Hypothalamus (tissue), 51 donors: ENCODE measurements at regions not wholly inside any gene's neighbourhood (a gene's known extent, or its start where the extent isn't known, plus 50 kb on each side); places are given as distances from the start of the nearest gene placed in this dataset.

Experiments
- DNase-seq, 51 donors: peaks; one replicate each; lab custom pipeline; 2025; lab: John Stamatoyannopoulos, UW

DNA sequence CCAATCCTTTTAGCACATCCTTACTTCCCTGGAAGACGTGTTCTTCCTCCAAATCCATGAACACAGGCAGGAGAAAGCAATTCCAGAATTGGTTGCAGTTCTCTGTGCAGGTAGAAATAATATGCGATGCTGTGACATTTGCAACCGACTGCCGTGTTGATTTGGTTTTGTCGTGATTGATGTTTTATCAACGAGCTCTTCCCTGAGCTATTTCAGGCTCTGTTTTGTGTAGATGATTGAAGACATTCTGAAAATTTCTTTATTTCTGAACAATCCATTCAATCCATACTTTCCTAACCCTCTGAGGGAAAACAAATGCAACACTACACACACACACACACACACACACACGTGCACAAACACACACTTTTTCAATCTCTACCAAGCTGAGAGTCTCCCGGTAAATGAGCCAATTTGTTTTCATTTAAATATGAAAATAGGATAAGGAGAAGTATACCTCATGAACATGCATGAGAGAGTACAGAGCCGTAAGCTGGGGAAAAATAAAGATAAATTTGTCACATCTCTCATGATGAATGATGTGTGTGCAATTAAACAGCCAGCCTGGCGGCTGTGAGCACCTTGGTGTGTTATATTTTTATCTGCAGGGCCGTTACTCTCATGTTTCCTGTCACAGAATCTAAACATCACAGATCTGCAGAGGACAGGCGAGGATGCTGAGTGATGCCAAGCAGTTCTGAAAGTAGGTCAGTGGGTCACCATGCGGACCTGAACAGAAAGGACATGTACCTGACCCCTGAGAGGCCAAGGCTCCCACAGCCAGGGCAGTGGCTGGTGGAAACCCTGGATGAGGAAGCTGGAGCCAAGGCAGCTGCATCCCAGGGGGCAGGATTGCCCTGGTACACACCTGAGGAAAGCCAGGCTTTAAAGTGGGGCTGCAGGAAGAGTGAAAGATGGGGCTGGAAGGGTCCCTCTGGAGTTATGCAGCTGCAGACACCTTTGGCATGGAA, 64.8 kb downstream of the PDCL3 start:
- no peak for DNase-seq

- no peak for DNase-seq
Observed at GRCh38 chr2:100628506-100628905, 65.7 kb downstream of the PDCL3 start.

- no peak for DNase-seq
Observed at GRCh38 chr2:100629309-100629708, 66.5 kb downstream of the PDCL3 start.

- DNase-seq = no peak
Observed at GRCh38 chr2:100630473-100630977, 67.7 kb downstream of the PDCL3 start.

DNA sequence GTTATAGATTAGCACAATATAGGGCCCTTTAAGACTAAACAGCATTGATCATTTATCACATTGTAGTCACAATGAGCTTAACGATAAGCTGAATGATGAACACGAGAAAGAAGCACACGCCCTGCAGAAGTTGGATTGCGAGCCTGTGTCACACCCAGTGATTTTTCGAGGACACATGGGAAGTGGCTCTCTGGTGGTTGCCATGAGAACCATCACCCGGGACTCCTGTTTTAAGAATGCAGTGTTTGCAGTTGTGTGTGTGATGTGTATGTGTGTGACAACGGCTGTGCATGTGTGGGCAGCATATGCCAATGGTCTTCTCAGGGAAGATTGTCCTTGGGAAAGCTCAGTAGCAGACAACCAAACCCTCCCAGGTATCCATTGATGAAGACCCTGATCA, 69.2 kb downstream of the PDCL3 start:
- DNase-seq = no peak

- DNase-seq = no peak
Observed at GRCh38 chr2:100632759-100633158, 70.0 kb downstream of the PDCL3 start.

DNA sequence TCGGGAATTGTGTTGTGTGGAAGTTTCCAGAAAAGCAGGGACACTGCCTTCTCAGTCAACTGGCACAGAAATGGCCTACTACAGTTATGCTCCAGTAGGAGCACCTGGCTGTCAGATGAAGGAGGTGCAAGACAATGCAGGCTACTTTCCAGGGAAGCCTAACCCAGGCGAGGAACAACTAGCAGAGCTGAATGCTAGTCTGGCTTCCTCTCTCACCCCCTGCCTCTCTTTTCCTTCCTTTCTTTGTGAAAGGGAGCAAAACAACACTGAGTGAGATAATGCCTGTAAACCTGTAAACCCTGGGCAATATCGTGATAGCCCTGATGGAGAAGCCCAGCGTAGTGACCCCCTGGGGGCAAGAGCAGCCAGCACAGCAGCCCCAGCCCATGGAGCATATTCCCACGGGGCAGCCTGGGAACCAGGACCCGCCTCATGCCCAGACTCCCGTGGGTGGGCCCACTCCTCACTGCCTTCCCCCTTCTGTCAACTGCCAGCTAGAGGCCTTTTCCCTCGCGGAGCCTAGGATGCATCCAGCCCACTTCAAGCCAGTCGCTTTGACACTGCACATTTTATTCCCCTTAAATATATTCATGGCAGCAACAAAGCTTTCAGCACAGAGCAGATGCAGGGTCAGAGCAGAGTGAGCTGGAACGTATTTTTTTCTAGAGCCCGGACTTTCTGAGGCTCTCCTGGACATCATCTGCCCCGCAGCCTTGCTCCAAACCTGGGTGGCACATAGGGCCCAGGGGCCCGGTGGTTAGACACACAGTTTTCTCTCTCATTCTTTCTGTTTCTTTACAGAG, 77.0 kb downstream of the PDCL3 start:
- DNase-seq = no peak

GRCh38 chr2:100640431-100641124, 77.8 kb downstream of the PDCL3 start:
- no peak for DNase-seq

GRCh38 chr2:100641125-100641435, 78.3 kb downstream of the PDCL3 start:
- no peak for DNase-seq

DNA sequence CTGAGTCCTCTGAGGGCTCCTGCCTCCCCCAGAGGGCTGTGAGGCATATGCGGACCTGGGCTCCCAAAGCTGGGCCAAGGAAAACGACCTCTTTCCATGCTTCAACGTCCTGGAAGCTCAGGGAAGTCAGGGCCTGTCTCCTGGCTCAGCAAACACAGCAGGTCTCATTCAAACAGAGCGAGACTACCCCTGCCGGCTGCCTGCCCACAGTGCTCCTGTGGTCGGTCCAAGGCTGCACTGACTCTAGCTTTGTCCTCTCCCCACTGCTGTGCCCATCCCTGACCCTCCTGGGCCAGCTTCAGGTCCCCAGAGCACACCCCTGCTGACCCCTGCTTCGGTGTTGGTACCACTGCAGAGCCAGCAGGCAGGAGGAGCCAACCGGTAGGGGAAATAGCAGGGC, 79.6 kb downstream of the PDCL3 start:
- DNase-seq = no peak

DNA sequence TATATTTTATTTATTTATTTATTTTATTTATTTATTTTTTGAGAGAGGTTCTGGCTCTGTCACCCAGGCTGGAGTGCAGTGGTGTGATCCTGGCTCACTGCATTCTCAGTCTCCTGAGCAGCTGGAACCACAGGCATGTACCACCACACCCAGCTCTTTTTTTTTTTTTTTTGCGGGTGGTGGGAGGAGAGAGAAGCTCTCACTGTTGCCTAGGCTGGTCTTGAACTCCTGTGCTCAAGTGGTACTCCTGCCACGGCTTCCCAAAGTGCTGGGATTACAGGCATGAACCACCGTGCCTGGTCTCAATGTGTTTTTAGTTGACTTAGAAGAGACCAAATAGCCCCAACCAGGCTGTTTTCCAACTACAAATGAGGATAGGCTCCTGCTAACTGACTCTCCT, 80.7 kb downstream of the PDCL3 start:
- no peak for DNase-seq

DNA sequence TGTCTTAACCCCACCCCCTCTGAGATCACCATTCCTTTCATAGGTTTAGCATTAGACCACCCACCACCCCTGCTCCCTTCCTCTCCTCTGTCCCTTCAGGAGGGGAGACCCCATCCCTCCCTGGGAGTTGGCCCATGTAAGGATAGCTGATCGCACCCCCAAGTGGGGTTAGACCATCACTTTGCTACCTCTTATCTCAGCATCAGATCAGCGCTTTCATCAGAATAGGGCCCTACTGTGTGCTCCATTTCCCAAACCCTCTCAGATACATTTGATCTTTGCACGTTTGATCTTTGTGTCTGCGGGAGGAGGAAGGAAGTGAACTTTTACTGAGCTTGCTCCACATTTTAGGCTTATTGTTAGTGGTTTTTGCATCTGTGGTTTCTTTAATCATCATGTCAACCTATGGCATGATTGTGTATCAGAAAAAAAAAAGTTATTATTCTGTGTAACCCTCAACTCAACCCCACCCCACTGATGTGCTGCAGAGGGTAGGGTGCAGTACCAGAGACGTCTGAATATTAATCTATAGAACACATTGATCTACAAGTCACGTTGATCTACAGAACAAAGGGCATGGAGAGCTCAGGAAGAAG, 81.2 kb downstream of the PDCL3 start:
- no peak for DNase-seq

GRCh38 chr2:100645695-100646429, 83.1 kb downstream of the PDCL3 start:
- no peak for DNase-seq

- DNase-seq = no peak
Observed at GRCh38 chr2:100647709-100648108, 84.9 kb downstream of the PDCL3 start.

DNA sequence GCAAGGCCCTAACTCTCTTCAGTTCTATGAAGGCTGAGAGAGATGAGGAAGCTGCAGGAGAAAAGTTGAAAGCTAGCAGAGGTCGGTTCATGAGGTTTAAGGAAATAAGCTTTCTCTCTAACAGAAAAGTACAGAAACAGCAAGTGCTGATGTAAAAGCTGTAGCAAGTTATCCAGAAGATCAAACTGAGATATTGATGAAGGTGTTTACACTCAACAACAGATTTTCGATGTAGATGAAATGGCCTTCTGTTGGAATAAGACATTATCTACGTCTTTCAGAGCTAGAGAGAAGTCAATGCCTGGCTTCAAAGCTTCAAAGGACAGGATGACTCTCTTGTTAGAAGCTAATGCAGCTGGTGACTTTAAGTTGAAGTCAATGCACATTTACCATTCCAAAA, 87.4 kb downstream of the PDCL3 start:
- DNase-seq = no peak

- DNase-seq = no peak
Observed at GRCh38 chr2:100653449-100654035, 90.7 kb downstream of the PDCL3 start.

GRCh38 chr2:100654611-100655010, 91.8 kb downstream of the PDCL3 start:
- no peak for DNase-seq

DNA sequence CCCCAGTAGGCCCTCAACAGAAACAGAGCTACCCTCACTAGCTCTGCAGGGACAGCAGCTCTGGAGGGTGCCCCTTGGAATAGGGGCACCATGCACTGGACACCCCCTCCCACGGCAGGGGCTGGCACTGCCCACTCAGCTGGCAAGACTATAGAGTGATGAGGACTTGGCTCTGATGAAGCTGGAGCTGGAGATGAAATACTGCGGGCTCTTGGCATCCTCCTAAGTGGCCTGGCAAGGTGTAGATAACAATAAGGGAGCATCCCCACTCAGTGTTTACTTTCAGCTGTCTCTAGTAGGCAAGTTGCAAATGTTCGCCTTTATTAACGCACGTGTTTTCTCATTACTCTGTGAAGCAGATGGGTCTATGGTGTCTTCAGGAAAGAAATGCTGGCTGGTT, 92.7 kb downstream of the PDCL3 start:
- DNase-seq = no peak

GRCh38 chr2:100655936-100656534, 93.2 kb downstream of the PDCL3 start:
- DNase-seq = no peak
